Keratinocyte (primary cell): ENCODE measurements at regions not wholly inside any gene's neighbourhood (a gene's known extent, or its start where the extent isn't known, plus 50 kb on each side); places are given as distances from the start of the nearest gene placed in this dataset.

ENCODE experiments used
- DNase-seq: peaks from one replicate; pipeline ENCODE4 v3.0.0-alpha.2; 2011; ENCODE audit warnings: low read depth, missing footprints, low spot score
- FAIRE-seq: peaks from 2 replicates; lab custom pipeline; 2011; peaks lifted over from hg19 to GRCh38; lab: Jason Lieb, UNC
- H2AFZ ChIP-seq: 2 replicates; pipeline ENCODE4 v1.6.0; 2012; ENCODE audit warnings: low read length, control low read depth, inconsistent platforms; ENCODE audit not compliant: control insufficient read depth
- H3K27ac ChIP-seq: 2 replicates; pipeline ENCODE4 v1.5.1; 2011; ENCODE audit warnings: low read length; ENCODE audit not compliant: control insufficient read depth, insufficient read depth
- H3K27me3 ChIP-seq: 3 replicates; pipeline ENCODE4 v1.6.0; 2011; ENCODE audit warnings: low read length; ENCODE audit not compliant: control insufficient read depth, insufficient read depth; ENCODE audit errors: extremely low read depth
- H3K36me3 ChIP-seq, 2 experiments: 2 replicates in 1 of 2; 3 replicates in 1 of 2; pipeline ENCODE4 v1.5.1; 2011; ENCODE audit warnings: low read length in 2 of 2, mild to moderate bottlenecking in 1 of 2; ENCODE audit not compliant: control insufficient read depth in 2 of 2, insufficient read depth in 2 of 2; ENCODE audit errors: extremely low read depth in 1 of 2
- H3K4me1 ChIP-seq: 3 replicates; pipeline ENCODE4 v1.5.1; 2011; ENCODE audit warnings: low read length; ENCODE audit not compliant: control insufficient read depth, insufficient read depth; ENCODE audit errors: extremely low read depth
- H3K4me2 ChIP-seq: 3 replicates; pipeline ENCODE4 v1.6.0; 2011; ENCODE audit warnings: low read depth, low read length; ENCODE audit not compliant: control insufficient read depth, insufficient read depth; ENCODE audit errors: extremely low read depth
- H3K4me3 ChIP-seq, 3 experiments: fragments of 200-600 bp in 1 of 3; sonication (generic) in 1 of 3; 2 replicates in 2 of 3; 3 replicates in 1 of 3; pipeline ENCODE4 v1.5.1; 2011 to 2016; ENCODE audit warnings: low read length in 3 of 3, mild to moderate bottlenecking in 3 of 3, control low read depth in 2 of 3, inconsistent platforms in 1 of 3, low read depth in 1 of 3, mixed read lengths in 1 of 3, mixed run types in 1 of 3, moderate library complexity in 1 of 3; ENCODE audit not compliant: control insufficient read depth in 2 of 3, insufficient read depth in 2 of 3; ENCODE audit errors: extremely low read depth in 1 of 3
- H3K79me2 ChIP-seq: 2 replicates; pipeline ENCODE4 v1.6.0; 2012; ENCODE audit warnings: low read length; ENCODE audit not compliant: control insufficient read depth, insufficient read depth
- H3K9ac ChIP-seq: 3 replicates; pipeline ENCODE4 v1.6.0; 2011; ENCODE audit warnings: low read length; ENCODE audit not compliant: control insufficient read depth, insufficient read depth; ENCODE audit errors: extremely low read depth
- H3K9me1 ChIP-seq: 3 replicates; pipeline ENCODE4 v1.6.0; 2011; ENCODE audit warnings: low read length; ENCODE audit not compliant: control insufficient read depth, insufficient read depth; ENCODE audit errors: extremely low read depth
- H3K9me3 ChIP-seq: 2 replicates; pipeline ENCODE4 v1.5.1; 2012; ENCODE audit warnings: low read depth, low read length; ENCODE audit not compliant: control insufficient read depth
- H4K20me1 ChIP-seq: 3 replicates; pipeline ENCODE4 v1.6.0; 2011; ENCODE audit warnings: low read length; ENCODE audit not compliant: control insufficient read depth, insufficient read depth; ENCODE audit errors: extremely low read depth
- CTCF ChIP-seq, 3 experiments: IDR thresholded peaks in 1 of 3; conservative IDR thresholded peaks in 1 of 3; optimal IDR thresholded peaks in 1 of 3; 2 replicates in 2 of 3; 3 replicates in 1 of 3; pipeline versions ENCODE3 to v1.5.1; 2011; ENCODE audit warnings: low read length in 3 of 3, mild to moderate bottlenecking in 3 of 3, moderate library complexity in 2 of 3, control low read depth in 1 of 3, inconsistent platforms in 1 of 3; ENCODE audit not compliant: insufficient read depth in 2 of 3; ENCODE audit errors: extremely low read depth in 1 of 3
- EZH2 ChIP-seq: IDR thresholded peaks from one replicate; pipeline ENCODE4 v1.6.1; 2012; ENCODE audit warnings: inconsistent platforms, mild to moderate bottlenecking, low read length, moderate library complexity
- dilution Hi-C: fragments of 300-500 bp; cut with MboI; formaldehyde crosslinking; loops from one replicate; pipeline ENCODE4 v1.7.0; 2020; ENCODE audit warnings: low sequenced_read_pairs; ENCODE audit not compliant: extremely low pct_ligation_motif_present
- small RNA-seq, 3 experiments: library from RNA; depleted of rRNA; stranded (forward); fragments of <200 nt; gene quantifications; one replicate each; pipeline ENCODE3, GENCODE V24; 2012; ENCODE audit warnings: low read depth in 3 of 3, low replicate concordance in 1 of 3; ENCODE audit not compliant: insufficient read length in 3 of 3

GRCh38 chr16:50856991-50857390 lies 115.1 kb downstream of the CYLD start:
- DNase-seq, result no peak
- H3K9me1 ChIP-seq, result no peaks in the 10 kb centered on the region
- H2AFZ ChIP-seq, result no peak overlapping the region
- dilution Hi-C loops, result no loop called here
- no peak overlapping the region for H3K27ac ChIP-seq
- FAIRE-seq, result no peak
- H4K20me1 ChIP-seq, result no peaks in the 10 kb centered on the region
- TF ChIP-seq EZH2 (no peak), CTCF (optimal IDR thresholded peaks at IDR 0.05 in 1 of 3, IDR thresholded peaks at IDR 0.05 in 1 of 3, conservative IDR thresholded peaks at IDR 0.05 in 1 of 3; ENCODE audit: extremely low read depth in 1 of 3, insufficient read depth in 2 of 3, low read length in 3 of 3) (no peak)
- H3K79me2 ChIP-seq, result no peaks in the 10 kb centered on the region
- H3K9ac ChIP-seq, result no peak overlapping the region
- no peaks in the 10 kb centered on the region for H3K9me3 ChIP-seq
- H3K4me3 ChIP-seq, result no peak overlapping the region
- H3K27me3 ChIP-seq, result no peaks in the 10 kb centered on the region
- no peak overlapping the region for H3K4me2 ChIP-seq
- no peaks in the 10 kb centered on the region for H3K36me3 ChIP-seq
- peaks cover 7% of the 10 kb centered on the region for H3K4me1 ChIP-seq

- dilution Hi-C loops, result no loop called here
- no peak for FAIRE-seq
- H3K79me2 ChIP-seq, result no peaks in the 10 kb centered on the region
- H3K4me2 ChIP-seq, result no peak overlapping the region
- H3K36me3 ChIP-seq, result no peaks in the 10 kb centered on the region
- no peaks in the 10 kb centered on the region for H3K4me1 ChIP-seq
- H2AFZ ChIP-seq, result no peak overlapping the region
- no peaks in the 10 kb centered on the region for H3K9me3 ChIP-seq
- H3K4me3 ChIP-seq, result no peak overlapping the region
- no peaks in the 10 kb centered on the region for H3K27me3 ChIP-seq
- H3K27ac ChIP-seq, result no peak overlapping the region
- DNase-seq, result no peak
- H3K9me1 ChIP-seq, result no peaks in the 10 kb centered on the region
- TF ChIP-seq EZH2 (no peak), CTCF (optimal IDR thresholded peaks at IDR 0.05 in 1 of 3, IDR thresholded peaks at IDR 0.05 in 1 of 3, conservative IDR thresholded peaks at IDR 0.05 in 1 of 3; ENCODE audit: extremely low read depth in 1 of 3, insufficient read depth in 2 of 3, low read length in 3 of 3) (no peak)
- no peaks in the 10 kb centered on the region for H4K20me1 ChIP-seq
- no peak overlapping the region for H3K9ac ChIP-seq
These were observed 111.4 kb downstream of the CYLD start for GRCh38 chr16:50853329-50853728.

Small RNAs in the stretch of these regions (small RNA-seq; reads per million reads assigned to genes)
- gene RNA5SP426, result 1.5 to 81.7 (median 45.2) reads per million in 3 experiments
